HFFc6 (cell line): ENCODE measurements at regions not wholly inside any gene's neighbourhood (a gene's known extent, or its start where the extent isn't known, plus 50 kb on each side); places are given as distances from the start of the nearest gene placed in this dataset.

ENCODE experiments used
- DNase-seq: peaks from one replicate; pipeline ENCODE4 v3.0.0-alpha.2; 2018
- H3K27ac Mint-ChIP-seq: 2 replicates; pipeline ENCODE4 v1.8.0; 2020; ENCODE audit warnings: mild to moderate bottlenecking, mixed read lengths
- H3K27me3 Mint-ChIP-seq: 2 replicates; pipeline ENCODE4 v1.8.0; 2021; ENCODE audit warnings: mild to moderate bottlenecking, moderate library complexity, mixed read lengths; ENCODE audit not compliant: insufficient read depth
- H3K36me3 Mint-ChIP-seq: 2 replicates; pipeline ENCODE4 v1.8.0; 2021; ENCODE audit warnings: low read depth, mixed read lengths
- H3K4me1 Mint-ChIP-seq: 2 replicates; pipeline ENCODE4 v1.8.0; 2020; ENCODE audit warnings: low read depth, mixed read lengths
- H3K4me3 Mint-ChIP-seq: 2 replicates; pipeline ENCODE4 v1.8.0; 2020; ENCODE audit warnings: mild to moderate bottlenecking, moderate library complexity, mixed read lengths
- H3K9me3 Mint-ChIP-seq: 2 replicates; pipeline ENCODE4 v1.8.0; 2020; ENCODE audit warnings: mild to moderate bottlenecking, mixed read lengths
- TF ChIP-seq, protein P1 (sequence below): fragments of 200-600 bp; sonication (generic); IDR thresholded peaks from 2 replicates; pipeline ENCODE4 v1.5.0; 2021; ENCODE audit warnings: antibody characterized with exemption, mild to moderate bottlenecking

DNA sequence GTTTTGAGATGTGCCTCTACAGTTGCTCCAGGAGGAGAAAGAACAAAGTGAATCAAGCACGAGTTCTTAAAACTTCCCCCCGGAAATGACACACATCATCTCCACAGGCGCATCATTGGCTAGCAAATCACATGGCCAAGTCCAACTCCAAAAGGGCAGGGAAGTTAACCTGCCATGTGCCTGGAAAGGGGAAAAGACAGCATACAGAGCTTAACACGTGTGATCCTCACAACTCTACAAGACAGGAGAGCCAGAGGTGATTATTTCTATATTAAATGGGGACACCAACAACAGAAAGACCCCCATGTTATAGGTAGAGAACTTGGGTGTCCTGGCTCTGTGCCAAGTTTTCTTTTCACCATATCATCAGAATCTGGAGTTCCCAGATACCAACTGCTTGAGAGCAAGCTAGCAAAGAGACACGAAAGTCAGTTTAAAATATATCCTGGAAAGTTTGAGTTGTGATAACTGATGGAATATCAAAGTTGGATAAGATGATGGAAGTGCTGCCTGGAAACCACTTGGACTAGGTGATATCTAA lies 871.1 kb downstream of the UQCRFS1 start:
- Mint-ChIP-seq H3K27me3 (no peaks in the 10 kb centered on the region), H3K4me1 (no peaks in the 10 kb centered on the region), H3K27ac (no peak overlapping the region), H3K9me3 (peaks cover 61% of the 10 kb centered on the region), H3K36me3 (no peaks in the 10 kb centered on the region), H3K4me3 (no peak overlapping the region)
- no peak for DNase-seq
- TF ChIP-seq, protein P1, sequence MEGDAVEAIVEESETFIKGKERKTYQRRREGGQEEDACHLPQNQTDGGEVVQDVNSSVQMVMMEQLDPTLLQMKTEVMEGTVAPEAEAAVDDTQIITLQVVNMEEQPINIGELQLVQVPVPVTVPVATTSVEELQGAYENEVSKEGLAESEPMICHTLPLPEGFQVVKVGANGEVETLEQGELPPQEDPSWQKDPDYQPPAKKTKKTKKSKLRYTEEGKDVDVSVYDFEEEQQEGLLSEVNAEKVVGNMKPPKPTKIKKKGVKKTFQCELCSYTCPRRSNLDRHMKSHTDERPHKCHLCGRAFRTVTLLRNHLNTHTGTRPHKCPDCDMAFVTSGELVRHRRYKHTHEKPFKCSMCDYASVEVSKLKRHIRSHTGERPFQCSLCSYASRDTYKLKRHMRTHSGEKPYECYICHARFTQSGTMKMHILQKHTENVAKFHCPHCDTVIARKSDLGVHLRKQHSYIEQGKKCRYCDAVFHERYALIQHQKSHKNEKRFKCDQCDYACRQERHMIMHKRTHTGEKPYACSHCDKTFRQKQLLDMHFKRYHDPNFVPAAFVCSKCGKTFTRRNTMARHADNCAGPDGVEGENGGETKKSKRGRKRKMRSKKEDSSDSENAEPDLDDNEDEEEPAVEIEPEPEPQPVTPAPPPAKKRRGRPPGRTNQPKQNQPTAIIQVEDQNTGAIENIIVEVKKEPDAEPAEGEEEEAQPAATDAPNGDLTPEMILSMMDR, result no peak

GRCh38 chr19:28334419-28334818 lies 878.5 kb downstream of the UQCRFS1 start:
- no peaks in the 10 kb centered on the region for H3K27me3 Mint-ChIP-seq
- H3K36me3 Mint-ChIP-seq, result 0 out of 2 replicates have a peak, but pooled peaks cover 4% of the 10 kb centered on the region
- H3K9me3 Mint-ChIP-seq, result peaks cover 42% of the 10 kb centered on the region
- DNase-seq, result no peak
- TF ChIP-seq, protein P1, result no peak
- H3K4me3 Mint-ChIP-seq, result no peak overlapping the region
- no peaks in the 10 kb centered on the region for H3K4me1 Mint-ChIP-seq
- H3K27ac Mint-ChIP-seq, result no peak overlapping the region

- no peaks in the 10 kb centered on the region for H3K27me3 Mint-ChIP-seq
- 0 out of 2 replicates have a peak, but pooled peaks cover 4% of the 10 kb centered on the region for H3K36me3 Mint-ChIP-seq
- no peak overlapping the region for H3K27ac Mint-ChIP-seq
- TF ChIP-seq, protein P1, result no peak
- H3K4me3 Mint-ChIP-seq, result no peak overlapping the region
- no peaks in the 10 kb centered on the region for H3K4me1 Mint-ChIP-seq
- DNase-seq, result no peak
- peaks cover 39% of the 10 kb centered on the region for H3K9me3 Mint-ChIP-seq
These were observed 879.0 kb downstream of the UQCRFS1 start for GRCh38 chr19:28333909-28334308.

- H3K4me1 Mint-ChIP-seq, result no peaks in the 10 kb centered on the region
- H3K4me3 Mint-ChIP-seq, result no peak overlapping the region
- H3K27me3 Mint-ChIP-seq, result no peaks in the 10 kb centered on the region
- TF ChIP-seq, protein P1, result no peak
- H3K36me3 Mint-ChIP-seq, result 0 out of 2 replicates have a peak, but pooled peaks cover 4% of the 10 kb centered on the region
- H3K9me3 Mint-ChIP-seq, result peaks cover 36% of the 10 kb centered on the region
- no peak for DNase-seq
- H3K27ac Mint-ChIP-seq, result no peak overlapping the region
These were observed 880.1 kb downstream of the UQCRFS1 start for GRCh38 chr19:28332886-28333285.

GRCh38 chr19:28332351-28332750 lies 880.6 kb downstream of the UQCRFS1 start:
- no peak overlapping the region for H3K4me3 Mint-ChIP-seq
- peaks cover 36% of the 10 kb centered on the region for H3K9me3 Mint-ChIP-seq
- H3K4me1 Mint-ChIP-seq, result no peaks in the 10 kb centered on the region
- 0 out of 2 replicates have a peak, but pooled peaks cover 4% of the 10 kb centered on the region for H3K36me3 Mint-ChIP-seq
- TF ChIP-seq, protein P1, result no peak
- no peak overlapping the region for H3K27ac Mint-ChIP-seq
- H3K27me3 Mint-ChIP-seq, result no peaks in the 10 kb centered on the region
- no peak for DNase-seq

GRCh38 chr19:28331596-28331995 lies 881.4 kb downstream of the UQCRFS1 start:
- no peaks in the 10 kb centered on the region for H3K4me1 Mint-ChIP-seq

More at GRCh38 chr19:28331596-28331995, 881.4 kb downstream of the UQCRFS1 start:
- no peak for DNase-seq
- no peak overlapping the region for H3K4me3 Mint-ChIP-seq
- 0 out of 2 replicates have a peak, but pooled peaks cover 3% of the 10 kb centered on the region for H3K36me3 Mint-ChIP-seq
- H3K27me3 Mint-ChIP-seq, result no peaks in the 10 kb centered on the region
- H3K27ac Mint-ChIP-seq, result no peak overlapping the region
- peaks cover 34% of the 10 kb centered on the region for H3K9me3 Mint-ChIP-seq
- TF ChIP-seq, protein P1, result no peak
